Vagina (tissue), 2 donors: ENCODE measurements at regions not wholly inside any gene's neighbourhood (a gene's known extent, or its start where the extent isn't known, plus 50 kb on each side); places are given as distances from the start of the nearest gene placed in this dataset.

Experiments
- DNase-seq, 2 donors: peaks; one replicate each; pipeline ENCODE4 v3.0.0-alpha.2; 2017; ENCODE audit errors: extremely low spot score in 2 of 2
- H3K27ac ChIP-seq: fragments of 200-600 bp; sonication (generic); one replicate; pipeline ENCODE4 v1.5.1; 2019
- H3K27me3 ChIP-seq: fragments of 200-600 bp; sonication (generic); one replicate; pipeline ENCODE4 v1.5.1; 2019
- H3K36me3 ChIP-seq, 2 donors: fragments of 200-600 bp; sonication (generic); one replicate each; pipeline ENCODE4 v1.5.1; 2017 to 2019
- H3K4me1 ChIP-seq: fragments of 200-600 bp; sonication (generic); one replicate; pipeline ENCODE4 v1.5.1; 2019
- H3K4me3 ChIP-seq, 2 donors: fragments of 200-600 bp; sonication (generic); 1 replicate in 1 of 2; 2 replicates in 1 of 2; pipeline ENCODE4 v1.5.1; 2016 to 2019
- H3K9me3 ChIP-seq: fragments of 200-600 bp; sonication (generic); one replicate; pipeline ENCODE4 v1.5.1; 2019
- CTCF ChIP-seq, 3 experiments: fragments of 450-650 bp in 2 of 3; fragments of 200-600 bp in 1 of 3; sonication (generic) in 1 of 3; IDR thresholded peaks; one replicate each; pipeline ENCODE4 v1.5.1; 2017 to 2019; ENCODE audit warnings: antibody characterized with exemption in 3 of 3, mild to moderate bottlenecking in 2 of 3, moderate library complexity in 2 of 3
- POLR2A ChIP-seq, 2 donors: fragments of 450-650 bp; IDR thresholded peaks; one replicate each; pipeline ENCODE4 v1.6.1; 2017; ENCODE audit warnings: antibody characterized with exemption in 2 of 2, mild to moderate bottlenecking in 2 of 2, moderate library complexity in 2 of 2
- POLR2AphosphoS5 ChIP-seq, 2 donors: sonication (generic); formaldehyde crosslinking; IDR thresholded peaks; one replicate each; pipeline ENCODE4 v1.9.0; 2017; ENCODE audit warnings: antibody characterized with exemption in 2 of 2, mild to moderate bottlenecking in 2 of 2, low read depth in 1 of 2; ENCODE audit not compliant: insufficient read depth in 1 of 2
- intact Hi-C: fragments of 100-400 bp; cut with DNase I; formaldehyde crosslinking; loops from one replicate; pipeline ENCODE4 v1.15.1; 2023

- no peak for TF ChIP-seq POLR2A (IDR thresholded peaks at IDR 0.05)
- Histone ChIP-seq H3K36me3 (no peaks in the 10 kb centered on the region), H3K4me1 (no peaks in the 10 kb centered on the region), H3K4me3 (no peak overlapping the region), H3K27ac (no peak overlapping the region), H3K27me3 (no peaks in the 10 kb centered on the region), H3K9me3 (no peaks in the 10 kb centered on the region)
- DNase-seq = no peak
- intact Hi-C loops = no loop called here
Observed at GRCh38 chr10:108872854-108873253, 1050.5 kb downstream of the XPNPEP1 start.

- TF ChIP-seq CTCF (IDR thresholded peaks at IDR 0.05) (no peak), POLR2A (IDR thresholded peaks at IDR 0.05) (no peak), POLR2AphosphoS5 (IDR thresholded peaks at IDR 0.05; ENCODE audit: insufficient read depth in 1 of 2, low read depth in 1 of 2) (no peak)
- DNase-seq = no peak
- no peak overlapping the region for H3K4me3 ChIP-seq
- H3K4me1 ChIP-seq = no peaks in the 10 kb centered on the region
- intact Hi-C loops = no loop called here
- H3K27me3 ChIP-seq = no peaks in the 10 kb centered on the region
- H3K27ac ChIP-seq = no peak overlapping the region
- no peaks in the 10 kb centered on the region for H3K36me3 ChIP-seq
- H3K9me3 ChIP-seq = no peaks in the 10 kb centered on the region
Observed at GRCh38 chr10:108868881-108869280, 1054.4 kb downstream of the XPNPEP1 start.

GRCh38 chr10:108862676-108863350 lies 1060.5 kb downstream of the XPNPEP1 start:
- Histone ChIP-seq H3K27me3 (no peaks in the 10 kb centered on the region), H3K36me3 (no peaks in the 10 kb centered on the region), H3K9me3 (no peaks in the 10 kb centered on the region), H3K4me1 (no peaks in the 10 kb centered on the region), H3K4me3 (no peak overlapping the region), H3K27ac (no peak overlapping the region)
- TF ChIP-seq POLR2AphosphoS5 (IDR thresholded peaks at IDR 0.05; ENCODE audit: insufficient read depth in 1 of 2, low read depth in 1 of 2) (no peak), POLR2A (IDR thresholded peaks at IDR 0.05) (no peak), CTCF (IDR thresholded peaks at IDR 0.05) (no peak)
- no peak for DNase-seq
- intact Hi-C loops = no loop called here

GRCh38 chr10:108861181-108861754 lies 1062.0 kb downstream of the XPNPEP1 start:
- no peak overlapping the region for H3K27ac ChIP-seq
- no peak for TF ChIP-seq POLR2A (IDR thresholded peaks at IDR 0.05)
- TF ChIP-seq POLR2AphosphoS5 (IDR thresholded peaks at IDR 0.05; ENCODE audit: insufficient read depth in 1 of 2, low read depth in 1 of 2) = no peak
- no peak for TF ChIP-seq CTCF (IDR thresholded peaks at IDR 0.05)
- no peaks in the 10 kb centered on the region for H3K9me3 ChIP-seq
- no peaks in the 10 kb centered on the region for H3K27me3 ChIP-seq
- H3K36me3 ChIP-seq = no peaks in the 10 kb centered on the region
- no peak overlapping the region for H3K4me3 ChIP-seq
- intact Hi-C loops = no loop called here
- H3K4me1 ChIP-seq = no peaks in the 10 kb centered on the region
- DNase-seq = no peak

- Histone ChIP-seq H3K4me1 (no peaks in the 10 kb centered on the region), H3K9me3 (no peaks in the 10 kb centered on the region), H3K36me3 (no peaks in the 10 kb centered on the region), H3K27ac (no peak overlapping the region), H3K4me3 (no peak overlapping the region), H3K27me3 (no peaks in the 10 kb centered on the region)
- no peak for TF ChIP-seq POLR2AphosphoS5 (IDR thresholded peaks at IDR 0.05; ENCODE audit: insufficient read depth in 1 of 2, low read depth in 1 of 2)
- no peak for TF ChIP-seq CTCF (IDR thresholded peaks at IDR 0.05)
- intact Hi-C loops = no loop called here
- no peak for DNase-seq
Observed at GRCh38 chr10:108852211-108852610, 1071.1 kb downstream of the XPNPEP1 start.
